Heart left ventricle (tissue), 13 donors: ENCODE measurements at regions not wholly inside any gene's neighbourhood (a gene's known extent, or its start where the extent isn't known, plus 50 kb on each side); places are given as distances from the start of the nearest gene placed in this dataset.

Experiments used
- CTCF ChIP-seq, 12 donors: fragments of 200-600 bp; sonication (generic) in 4 of 12; IDR thresholded peaks; one replicate each; pipeline versions ENCODE4 v1.5.0 to v1.8.0; 2018 to 2022; ENCODE audit warnings: antibody characterized with exemption in 12 of 12, mild to moderate bottlenecking in 5 of 12
- POLR2A ChIP-seq, 2 donors: fragments of 450-650 bp; IDR thresholded peaks; one replicate each; pipeline ENCODE4 v1.6.1; 2017; ENCODE audit warnings: antibody characterized with exemption in 2 of 2, mild to moderate bottlenecking in 2 of 2, moderate library complexity in 2 of 2
- donor health status: ischemic (EF 13 %, LVEDD 7.1; RV severe dilation, severe dysfunction).
- donor health status: DM: no; HTN: yes; CAD: no.
- donor health status: DM: no; HTN: no; CAD: no.
- donor health status: ischemic (EF 25% LVEDD 6.9; RV normal size, moderate dysfunction).
- donor health status: ischemic (EF 25% LVEDD 5.7; RV mildly dilated, moderate dysfunction).
- donor health status: ischemic (EF 35%, LVEDD 5.7; RV mildly dilated, moderate dysfunction).
- donor health status: nonischemic (EF 11% LVEDD 7.7; RV severe dilation, severe dysfunction).
- donor health status: DM: yes; HTN: yes; CAD: no.
- donor health status: PGD.
- donor health status: ischemic (EF 29% LVEDD 5.4; RV normal size, mild dysfunction).
- donor health status: nonischemic (EF 23%, LVEDD 6.1; RV moderate dilation, normal function).

GRCh38 chr6:148087659-148088058 is 255.0 kb upstream of the SASH1 start:
- no peak for TF ChIP-seq CTCF (IDR thresholded peaks at IDR 0.05)
- TF ChIP-seq POLR2A (IDR thresholded peaks at IDR 0.05) = no peak
